ENCODE measurements at regions not wholly inside any gene's neighbourhood (a gene's known extent, or its start where the extent isn't known, plus 50 kb on each side); places are given as distances from the start of the nearest gene placed in this dataset.

- no peak for TF ChIP-seq CREM (IDR thresholded peaks at IDR 0.05; ENCODE audit: low read depth)
- TF ChIP-seq SRF (IDR thresholded peaks at IDR 0.05; ENCODE audit: low read depth in 2 of 2, low read length in 2 of 2) = no peak
- TF ChIP-seq YBX1 (IDR thresholded peaks at IDR 0.05) = no peak
- TF ChIP-seq RELB (IDR thresholded peaks at IDR 0.05; ENCODE audit: low read depth) = no peak
- TF ChIP-seq CREB1 (IDR thresholded peaks at IDR 0.05; ENCODE audit: low read depth) = no peak
- no peak for TF ChIP-seq CEBPB (IDR thresholded peaks at IDR 0.05; ENCODE audit: borderline replicate concordance in 1 of 2, low read depth in 2 of 2, low read length in 2 of 2)
Measured at GRCh38 chr5:3424946-3425345, 170.7 kb upstream of the IRX1 start (continued).

- Histone ChIP-seq H3K4me3 (no peak overlapping the region), H3K4me2 (ENCODE audit: control insufficient read depth, insufficient read depth) (no peak overlapping the region), H4K20me1 (ENCODE audit: control insufficient read depth, insufficient read depth) (no peaks in the 10 kb centered on the region), H3K79me2 (ENCODE audit: control insufficient read depth, insufficient read depth, low read length) (no peaks in the 10 kb centered on the region), H3K36me3 (ENCODE audit: control insufficient read depth in 2 of 2, insufficient read depth in 2 of 2, low read length in 1 of 2) (no peaks in the 10 kb centered on the region), H3K27me3 (replicated peaks in 1 of 2; ENCODE audit: control insufficient read depth in 2 of 2, insufficient read depth in 2 of 2, low read length in 1 of 2) (no peaks in the 10 kb centered on the region), H3K9ac (ENCODE audit: control insufficient read depth, insufficient read depth, low read length) (no peak overlapping the region), H3K27ac (ENCODE audit: control insufficient read depth, insufficient read depth) (no peak overlapping the region), H3K4me1 (ENCODE audit: control insufficient read depth, insufficient read depth, low read length) (no peaks in the 10 kb centered on the region), H2AFZ (ENCODE audit: control insufficient read depth, low read depth, low read length) (no peak overlapping the region), H3K9me3 (replicated peaks; ENCODE audit: control insufficient read depth, insufficient read depth, low read length) (no peaks in the 10 kb centered on the region; the same call in 2 of the 3 replicates)
- intact Hi-C loops (cut with micrococcal nuclease; ENCODE audit: unreplicated experiment) = no loop called here
- no peak for DNase-seq (ENCODE audit: low read depth, low spot score)
- RAD21 ChIA-PET (ENCODE audit: unreplicated experiment) = no interaction called here
- in situ Hi-C loops (cut with MboI) = no loop called here
- SMC1A ChIA-PET (ENCODE audit: uncharacterized antibody, unreplicated experiment) = no interaction called here
- FAIRE-seq = no peak
- CTCF ChIA-PET = no interaction called here
- 30% methylated on average over 17 of the region's 17 CpGs for WGBS (ENCODE audit: insufficient coverage, insufficient replicate concordance, low lambda C conversion rate, missing lambda C conversion rate)
- POLR2A ChIA-PET = no interaction called here
- ATAC-seq = no peak
- no TSS peak for BruUV-seq (replicated peaks)
- no peak for TF ChIP-seq ZSCAN29 (IDR thresholded peaks at IDR 0.05)
- TF ChIP-seq MAX (IDR thresholded peaks at IDR 0.05; ENCODE audit: low read depth, low read length) = no peak
- TF ChIP-seq PKNOX1 (IDR thresholded peaks at IDR 0.05) = no peak
- no peak for TF ChIP-seq SMC3 (IDR thresholded peaks at IDR 0.05; ENCODE audit: borderline replicate concordance, low read length)
- TF ChIP-seq PAX5 (IDR thresholded peaks at IDR 0.05; ENCODE audit: borderline replicate concordance, low read depth, low read length) = no peak
- TF ChIP-seq RELA (IDR thresholded peaks at IDR 0.05; ENCODE audit: borderline replicate concordance, partially characterized antibody) = no peak
- no peak for TF ChIP-seq YBX1 (IDR thresholded peaks at IDR 0.05)
- TF ChIP-seq TCF12 (IDR thresholded peaks at IDR 0.05; ENCODE audit: low read depth, low read length) = no peak
- no peak for TF ChIP-seq CBFB (IDR thresholded peaks at IDR 0.05; ENCODE audit: low read depth)
- TF ChIP-seq CHD2 (IDR thresholded peaks at IDR 0.05; ENCODE audit: borderline replicate concordance, low read depth, low read length) = no peak
- no peak for TF ChIP-seq EZH2 (IDR thresholded peaks at IDR 0.05; ENCODE audit: borderline replicate concordance, control insufficient read depth, low read depth, low read length)
- no peak for TF ChIP-seq GABPA (IDR thresholded peaks at IDR 0.05; ENCODE audit: low read depth)
- no peak for TF ChIP-seq MEF2A (IDR thresholded peaks at IDR 0.05; ENCODE audit: insufficient read depth, low read depth, low read length)
- no peak for TF ChIP-seq E4F1 (IDR thresholded peaks at IDR 0.05; ENCODE audit: borderline replicate concordance, partially characterized antibody)
Measured at GRCh38 chr5:3417376-3417943, 178.2 kb upstream of the IRX1 start.
